ENCODE measurements at regions not wholly inside any gene's neighbourhood (a gene's known extent, or its start where the extent isn't known, plus 50 kb on each side); places are given as distances from the start of the nearest gene placed in this dataset.
"Not testable (repeated sequence)": the region's sequence is repeated elsewhere in the genome, so short reads cannot be mapped to it uniquely, and the experiment has no call there.

DNA sequence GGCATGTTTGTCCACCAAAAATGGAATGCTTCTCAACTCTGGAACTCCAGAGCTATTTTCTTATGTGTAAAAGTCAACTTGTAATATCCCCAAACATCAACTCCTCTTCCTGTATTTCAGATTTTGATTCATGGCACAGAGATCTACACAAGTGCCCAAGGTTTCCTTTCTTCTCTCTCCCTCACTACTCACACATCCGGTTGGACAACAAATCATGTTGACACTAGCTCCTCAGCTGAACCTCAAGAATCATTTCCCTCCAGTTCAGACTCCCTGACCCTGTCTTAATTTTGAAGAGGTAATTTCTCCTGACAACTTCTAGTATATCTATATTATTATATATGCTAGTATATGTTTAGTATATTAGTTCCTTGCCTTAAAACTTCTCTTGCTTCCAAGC, 485.4 kb upstream of the CCDC196 start:
- in situ Hi-C loops (cut with HindIII; ENCODE audit: low pct_unique_long_range_greater_than_20kb, low sequenced_read_pairs), result no loop called here
- TF ChIP-seq JUND (IDR thresholded peaks at IDR 0.05; ENCODE audit: low read depth), result no peak

DNA sequence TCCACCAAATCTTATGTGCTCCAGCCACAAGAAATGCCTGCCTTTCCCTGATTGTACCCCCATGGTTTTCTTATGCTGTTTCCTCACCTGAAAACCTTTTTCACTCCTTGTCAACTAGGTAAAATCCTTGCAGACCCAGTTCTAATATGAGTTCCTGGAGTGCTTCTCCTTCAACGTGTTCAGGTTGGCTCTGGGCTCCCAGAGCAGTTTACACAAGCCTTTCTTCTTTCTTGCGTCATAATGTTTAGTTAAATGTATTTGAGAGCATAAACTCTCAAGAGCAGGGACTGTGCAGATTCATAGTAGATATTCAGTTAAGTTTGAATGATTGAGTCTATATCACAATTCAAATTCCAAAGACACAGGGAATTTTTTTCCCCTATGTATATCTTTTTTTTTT, 484.8 kb upstream of the CCDC196 start:
- TF ChIP-seq JUND (IDR thresholded peaks at IDR 0.05; ENCODE audit: low read depth), result no peak
- peak in 1 of 2 experiments; percentile 10 for DNase-seq (ENCODE audit: low read depth in 1 of 2, low spot score in 1 of 2)
- in situ Hi-C loops (cut with HindIII; ENCODE audit: low pct_unique_long_range_greater_than_20kb, low sequenced_read_pairs), result no loop called here

More for the DNA sequence above, 485.4 kb upstream of the CCDC196 start:
- DNase-seq (ENCODE audit: low read depth in 1 of 2, low spot score in 1 of 2), result peak in 1 of 2 experiments; percentile 68

DNA sequence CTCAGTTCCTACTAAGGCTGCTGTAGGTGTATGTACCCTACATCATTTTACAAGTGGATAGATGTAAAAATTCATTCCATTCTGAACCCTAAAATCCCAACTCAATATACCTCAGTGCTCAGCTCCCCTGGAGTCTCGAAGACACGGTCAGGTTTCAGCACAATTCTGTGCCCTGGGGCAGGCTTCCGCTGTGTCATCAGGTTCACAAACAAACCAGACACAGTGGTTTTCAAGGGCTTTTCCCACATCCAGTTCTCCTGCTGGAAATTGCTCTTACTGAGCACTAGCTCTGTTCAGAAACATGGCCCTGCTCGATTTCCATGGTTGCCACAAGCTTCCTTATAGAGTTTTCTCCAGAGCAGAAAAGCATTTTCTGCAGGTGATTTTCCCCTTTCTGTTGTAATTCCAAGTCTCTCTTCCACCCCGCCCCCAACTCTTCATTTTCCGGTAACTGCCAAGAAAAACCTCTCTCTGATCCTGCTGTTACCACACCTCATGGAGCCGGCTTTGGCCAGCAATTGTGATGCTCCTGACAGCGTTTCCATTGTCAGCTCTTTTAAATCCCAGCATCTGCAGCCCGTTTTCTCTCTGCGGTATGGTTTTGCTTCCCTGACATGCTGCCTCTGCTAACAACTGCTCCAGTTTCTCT, 483.0 kb upstream of the CCDC196 start:
- in situ Hi-C loops (cut with HindIII; ENCODE audit: low pct_unique_long_range_greater_than_20kb, low sequenced_read_pairs), result no loop called here
- no peak for TF ChIP-seq JUND (IDR thresholded peaks at IDR 0.05; ENCODE audit: low read depth)
- DNase-seq (ENCODE audit: low read depth in 1 of 2, low spot score in 1 of 2), result peak in 1 of 2 experiments; percentile 44

DNA sequence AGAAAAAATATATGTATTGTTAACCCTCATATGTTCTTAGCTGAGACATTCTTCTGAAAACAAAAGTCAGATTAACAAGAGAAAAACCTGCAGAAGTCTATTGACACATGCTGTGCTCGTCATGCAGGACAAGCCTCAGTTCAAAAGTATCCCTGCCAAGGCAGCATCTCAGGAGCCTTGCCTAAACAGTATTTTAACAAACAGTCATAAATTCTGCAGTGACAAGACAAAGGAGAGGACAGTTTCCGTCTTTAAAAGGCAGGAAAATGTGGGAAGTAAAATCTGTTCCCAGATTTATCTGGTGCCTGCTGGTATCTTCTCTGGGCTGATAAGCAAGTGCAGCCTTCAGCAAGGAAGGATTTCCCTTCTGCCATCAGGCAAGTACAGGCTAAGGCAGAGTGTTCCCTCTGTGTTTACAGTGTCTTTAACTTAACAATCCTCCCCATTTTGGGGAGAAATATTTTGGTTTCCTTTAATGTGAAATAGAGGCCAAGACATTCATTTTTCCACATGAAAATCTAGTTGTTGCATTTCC, 480.2 kb upstream of the CCDC196 start:
- no peak for TF ChIP-seq JUND (IDR thresholded peaks at IDR 0.05; ENCODE audit: low read depth)
- in situ Hi-C loops (cut with HindIII; ENCODE audit: low pct_unique_long_range_greater_than_20kb, low sequenced_read_pairs), result no loop called here

DNA sequence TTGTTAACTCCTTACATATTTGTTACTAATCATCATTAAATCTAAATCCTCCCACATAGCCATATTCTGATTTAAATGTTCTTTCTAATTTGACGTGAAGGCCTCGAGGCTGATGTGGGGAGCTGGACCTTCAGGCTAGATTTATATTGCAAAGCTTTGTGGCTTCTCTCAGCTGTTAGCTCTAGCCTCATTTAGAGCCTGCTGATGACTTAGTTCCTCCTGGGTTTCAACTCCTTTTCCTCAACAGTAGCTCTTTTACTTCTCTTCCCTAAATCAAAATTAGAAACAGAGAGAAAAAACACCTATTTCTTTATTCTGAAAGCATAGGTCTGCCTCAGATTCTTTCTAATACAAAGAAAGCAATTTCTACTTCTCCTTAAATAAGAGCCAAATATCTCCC, 477.5 kb upstream of the CCDC196 start:
- in situ Hi-C loops (cut with HindIII; ENCODE audit: low pct_unique_long_range_greater_than_20kb, low sequenced_read_pairs), result no loop called here
- DNase-seq (ENCODE audit: low read depth in 1 of 2, low spot score in 1 of 2), result no peak
- no peak for TF ChIP-seq JUND (IDR thresholded peaks at IDR 0.05; ENCODE audit: low read depth)

More for the DNA sequence above, 480.2 kb upstream of the CCDC196 start:
- no peak for DNase-seq (ENCODE audit: low read depth in 1 of 2, low spot score in 1 of 2)

DNA sequence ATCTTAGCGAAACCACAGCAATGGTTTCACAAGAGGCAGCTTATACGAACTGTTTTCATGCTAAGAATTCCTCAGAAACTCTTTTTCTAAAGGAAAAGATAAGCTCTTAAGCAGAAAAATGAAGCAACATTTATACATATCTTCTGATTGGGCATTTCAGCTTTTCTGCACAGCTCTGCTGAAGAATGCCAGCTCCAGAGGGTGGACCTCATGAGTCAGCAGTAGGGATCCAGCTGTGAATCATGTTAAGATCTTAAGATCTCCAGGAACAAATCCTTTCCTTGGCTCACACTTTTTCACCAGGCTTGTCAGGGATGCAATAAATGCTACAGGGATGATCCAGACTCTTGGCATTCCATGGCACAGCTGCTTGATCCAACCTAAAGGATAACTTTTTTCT, 477.1 kb upstream of the CCDC196 start:
- in situ Hi-C loops (cut with HindIII; ENCODE audit: low pct_unique_long_range_greater_than_20kb, low sequenced_read_pairs), result no loop called here
- no peak for TF ChIP-seq JUND (IDR thresholded peaks at IDR 0.05; ENCODE audit: low read depth)
- no peak for DNase-seq (ENCODE audit: low read depth in 1 of 2, low spot score in 1 of 2)

DNA sequence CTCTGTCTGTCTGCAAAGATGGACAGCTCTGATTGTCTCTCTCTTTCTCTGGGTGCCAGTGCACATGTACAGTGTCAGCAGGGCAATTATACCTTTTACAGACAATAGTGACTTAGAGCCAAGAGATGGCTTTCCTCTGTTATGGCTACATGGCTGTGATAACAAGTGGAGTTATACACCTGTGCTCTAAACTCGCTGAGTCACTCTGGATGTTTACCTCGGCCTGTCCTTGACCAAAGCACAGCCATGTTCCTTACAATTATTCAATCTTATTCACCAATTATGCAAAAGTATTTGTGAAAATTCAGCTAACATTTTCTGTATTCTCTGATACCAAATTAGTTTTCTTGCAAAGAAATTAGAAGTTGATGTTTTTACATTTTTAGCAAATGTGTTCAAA, 475.5 kb upstream of the CCDC196 start:
- DNase-seq (ENCODE audit: low read depth in 1 of 2, low spot score in 1 of 2), result no peak
- no peak for TF ChIP-seq JUND (IDR thresholded peaks at IDR 0.05; ENCODE audit: low read depth)
- in situ Hi-C loops (cut with HindIII; ENCODE audit: low pct_unique_long_range_greater_than_20kb, low sequenced_read_pairs), result no loop called here

DNA sequence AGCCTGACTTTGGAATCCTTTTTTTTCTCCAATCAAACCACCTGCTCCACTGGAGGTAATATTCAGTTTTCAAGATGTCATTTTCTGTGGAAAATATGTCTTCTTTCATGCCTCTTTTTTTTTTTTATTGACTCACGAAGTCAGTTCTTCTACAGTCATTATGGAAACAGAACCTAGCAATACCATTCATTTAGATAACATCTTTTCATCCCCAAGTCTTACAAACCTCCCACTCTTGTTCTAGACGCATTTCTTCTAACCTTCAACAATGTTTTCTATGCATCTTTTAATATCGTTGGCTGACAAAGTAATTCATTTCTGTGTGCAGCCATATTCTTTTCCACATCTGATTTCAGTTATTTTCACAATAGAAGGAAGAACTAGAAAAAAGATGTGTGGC, 474.3 kb upstream of the CCDC196 start:
- in situ Hi-C loops (cut with HindIII; ENCODE audit: low pct_unique_long_range_greater_than_20kb, low sequenced_read_pairs), result no loop called here
- DNase-seq (ENCODE audit: low read depth in 1 of 2, low spot score in 1 of 2), result no peak
- TF ChIP-seq JUND (IDR thresholded peaks at IDR 0.05; ENCODE audit: low read depth), result no peak

DNA sequence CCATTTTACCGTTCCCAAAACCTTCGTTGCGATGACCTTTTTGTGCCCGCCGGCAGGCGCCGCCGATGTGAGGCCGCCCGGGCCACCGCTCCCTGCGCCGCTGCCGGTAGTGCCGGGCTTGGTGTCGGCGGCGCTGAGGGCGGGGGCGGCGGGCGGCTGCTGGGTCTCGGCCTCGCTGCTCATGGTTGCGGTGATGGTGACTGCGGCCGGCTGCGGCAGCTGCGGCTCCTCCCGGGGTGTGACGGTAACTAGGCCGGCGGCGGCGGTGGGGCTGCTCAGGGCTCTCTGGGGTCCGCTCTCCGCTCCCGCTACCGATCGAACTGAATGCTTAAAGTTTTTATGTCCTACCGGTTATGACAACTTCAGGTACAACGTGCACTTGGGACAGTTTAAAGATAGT, 472.6 kb upstream of the CCDC196 start:
- in situ Hi-C loops (cut with HindIII; ENCODE audit: low pct_unique_long_range_greater_than_20kb, low sequenced_read_pairs), result not testable (repeated sequence)

DNA sequence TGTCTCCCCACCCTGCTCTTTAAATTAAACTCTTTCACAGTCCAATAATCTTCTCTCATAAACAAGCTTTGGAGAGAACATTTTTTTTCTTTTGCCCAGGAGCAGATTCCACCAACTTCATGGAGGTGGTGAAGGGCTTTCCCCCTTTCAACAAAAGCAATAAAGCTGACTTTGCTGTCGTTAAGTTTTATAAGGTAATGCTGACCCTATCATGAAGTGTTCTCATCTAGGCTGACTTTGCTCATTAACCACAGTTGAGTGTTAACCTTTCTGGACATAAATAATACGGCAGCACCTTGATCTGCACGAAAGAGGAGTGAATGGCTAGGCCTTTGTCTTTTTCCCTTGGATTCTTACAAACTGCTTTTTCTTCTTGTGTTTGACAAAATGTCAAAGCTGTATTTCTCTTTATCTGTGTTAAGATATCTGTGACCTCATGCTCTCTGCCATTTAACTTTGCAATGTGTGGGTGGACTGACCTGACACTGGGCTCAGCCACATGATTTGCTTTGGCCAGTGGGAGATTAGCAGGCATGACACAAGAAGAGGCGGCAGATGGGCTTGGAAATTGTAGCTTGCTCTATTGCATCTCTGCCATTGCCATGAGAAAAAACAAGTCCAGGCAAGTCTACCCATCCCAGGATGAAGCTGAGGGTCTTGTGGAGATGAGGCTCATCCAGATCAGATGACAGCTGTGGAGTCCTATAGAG, 470.9 kb upstream of the CCDC196 start:
- DNase-seq (ENCODE audit: low read depth in 1 of 2, low spot score in 1 of 2), result no peak
- in situ Hi-C loops (cut with HindIII; ENCODE audit: low pct_unique_long_range_greater_than_20kb, low sequenced_read_pairs), result no loop called here
- TF ChIP-seq JUND (IDR thresholded peaks at IDR 0.05; ENCODE audit: low read depth), result no peak

More for the DNA sequence above, 472.6 kb upstream of the CCDC196 start:
- DNase-seq (ENCODE audit: low read depth in 1 of 2, low spot score in 1 of 2), result not testable (repeated sequence)

DNA sequence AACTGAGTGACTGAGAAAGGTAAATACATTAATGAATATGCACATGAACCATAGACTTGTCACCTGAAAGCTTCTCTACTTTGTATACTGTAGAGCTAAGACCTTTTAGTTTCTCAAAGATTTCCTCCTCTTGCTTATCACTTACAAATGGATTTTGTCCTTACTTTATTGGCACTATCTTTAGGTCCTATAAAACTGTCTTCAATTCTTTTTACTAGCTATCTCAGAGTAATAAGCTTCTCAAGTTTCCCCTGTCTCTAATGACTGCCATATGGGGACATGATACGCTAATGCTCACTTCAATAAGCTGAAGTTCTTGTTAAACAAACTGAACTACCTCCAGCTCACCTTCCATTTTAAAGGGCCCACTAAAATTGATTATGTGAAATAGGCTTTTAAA, 468.2 kb upstream of the CCDC196 start:
- no peak for DNase-seq (ENCODE audit: low read depth in 1 of 2, low spot score in 1 of 2)
- TF ChIP-seq JUND (IDR thresholded peaks at IDR 0.05; ENCODE audit: low read depth), result no peak
- in situ Hi-C loops (cut with HindIII; ENCODE audit: low pct_unique_long_range_greater_than_20kb, low sequenced_read_pairs), result no loop called here

DNA sequence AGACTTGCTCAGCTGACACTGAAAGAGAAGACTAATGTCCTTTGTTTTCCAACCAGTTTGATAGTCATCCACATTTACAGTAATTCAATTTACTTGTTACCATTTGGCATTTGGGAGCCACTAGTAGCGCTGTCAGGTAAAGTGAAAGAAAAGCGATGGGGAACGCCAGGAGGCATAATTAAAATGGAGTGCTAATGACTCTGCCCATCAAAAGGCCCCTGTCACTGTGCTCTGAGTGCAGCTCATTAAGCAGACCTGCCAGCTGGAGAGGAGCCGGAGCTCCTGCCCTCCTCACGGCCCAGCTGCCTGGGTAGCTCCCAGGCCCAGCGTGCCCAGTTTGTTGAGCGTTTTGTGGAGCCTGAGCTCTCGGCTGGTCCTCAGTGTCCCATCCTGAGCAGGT, 463.6 kb upstream of the CCDC196 start:
- no peak for DNase-seq (ENCODE audit: low read depth in 1 of 2, low spot score in 1 of 2)
- TF ChIP-seq JUND (IDR thresholded peaks at IDR 0.05; ENCODE audit: low read depth), result no peak
- in situ Hi-C loops (cut with HindIII; ENCODE audit: low pct_unique_long_range_greater_than_20kb, low sequenced_read_pairs), result no loop called here

DNA sequence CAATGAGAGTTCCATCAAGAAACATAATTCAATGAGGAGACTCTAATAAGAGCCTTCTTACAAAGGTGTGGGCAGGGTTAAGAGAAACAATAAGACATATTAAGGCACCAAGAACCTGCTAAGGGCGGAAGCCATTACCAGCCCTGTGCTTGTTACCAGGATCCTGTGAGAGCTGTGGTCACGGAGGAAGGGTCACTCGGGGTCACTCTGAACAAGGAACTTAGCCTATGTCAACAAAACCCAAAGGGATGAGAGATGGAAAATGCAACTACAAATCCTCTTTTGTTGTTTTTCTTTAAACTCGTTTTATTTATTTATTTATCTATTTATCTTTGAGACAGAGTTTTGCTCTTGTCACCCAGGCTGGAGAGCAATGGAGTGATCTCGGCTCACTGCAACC, 460.4 kb upstream of the CCDC196 start:
- in situ Hi-C loops (cut with HindIII; ENCODE audit: low pct_unique_long_range_greater_than_20kb, low sequenced_read_pairs), result no loop called here
- TF ChIP-seq JUND (IDR thresholded peaks at IDR 0.05; ENCODE audit: low read depth), result no peak
- no peak for DNase-seq (ENCODE audit: low read depth in 1 of 2, low spot score in 1 of 2)

DNA sequence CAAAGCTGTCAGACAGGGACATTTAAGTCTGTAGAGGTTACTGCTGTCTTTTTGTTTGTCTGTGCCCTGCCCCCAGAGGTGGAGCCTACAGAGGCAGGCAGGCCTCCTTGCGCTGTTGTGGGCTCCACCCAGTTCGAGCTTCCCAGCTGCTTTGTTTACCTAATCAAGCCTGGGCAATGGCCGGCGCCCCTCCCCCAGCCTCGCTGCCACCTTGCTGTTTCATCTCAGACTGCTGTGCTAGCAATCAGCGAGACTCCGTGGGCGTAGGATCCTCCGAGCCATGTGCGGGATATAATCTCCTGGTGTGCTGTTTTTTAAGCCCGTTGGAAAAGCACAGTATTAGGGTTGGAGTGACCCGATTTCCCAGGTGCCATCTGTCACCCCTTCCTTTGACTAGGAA, 454.2 kb upstream of the CCDC196 start:
- DNase-seq (ENCODE audit: low read depth in 1 of 2, low spot score in 1 of 2); in situ Hi-C loops (cut with HindIII; ENCODE audit: low pct_unique_long_range_greater_than_20kb, low sequenced_read_pairs): not testable (repeated sequence)
